ENCODE measurements at regions not wholly inside any gene's neighbourhood (a gene's known extent, or its start where the extent isn't known, plus 50 kb on each side); places are given as distances from the start of the nearest gene placed in this dataset.

DNA sequence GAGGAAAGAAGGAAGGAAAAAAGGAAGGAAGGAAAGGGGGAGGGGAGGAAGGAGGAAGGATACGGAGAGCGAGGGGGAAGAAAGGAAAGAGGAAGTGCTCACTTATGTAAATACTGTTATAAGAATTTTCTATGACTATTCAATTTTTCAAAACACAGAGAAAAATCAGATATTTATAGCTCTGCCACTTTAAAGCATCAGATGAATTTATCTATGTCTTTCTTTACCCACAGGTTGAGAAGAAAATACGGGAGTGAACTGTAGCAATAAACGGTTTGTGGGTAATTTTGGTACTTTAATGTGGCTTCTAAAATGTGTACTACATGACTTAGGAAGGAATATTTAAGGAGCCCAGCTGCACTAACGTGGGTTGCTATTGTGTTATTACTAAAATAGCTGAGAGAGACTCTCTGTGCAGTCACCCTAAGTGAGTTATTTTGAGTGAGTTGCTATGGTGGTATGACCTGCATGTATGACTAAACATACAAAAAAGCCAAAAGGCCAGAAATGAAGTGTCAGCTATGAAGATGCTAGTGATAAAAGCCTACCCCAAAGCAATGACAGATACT lies 225.5 kb downstream of the SOD2 start:
- WGBS, 2 donors = 35 to 42% methylated on average over 5 of the region's 5 CpGs
- Histone ChIP-seq H3K4me3 (no peak overlapping the region), H3K27me3 (no peaks in the 10 kb centered on the region), H3K9me3 (no peaks in the 10 kb centered on the region), H3K4me1 (no peaks in the 10 kb centered on the region), H3K36me3 (no peaks in the 10 kb centered on the region), H3K27ac (no peak overlapping the region)
- intact Hi-C loops (cut with DNase I) = no loop called here
- TF ChIP-seq, protein P1, sequence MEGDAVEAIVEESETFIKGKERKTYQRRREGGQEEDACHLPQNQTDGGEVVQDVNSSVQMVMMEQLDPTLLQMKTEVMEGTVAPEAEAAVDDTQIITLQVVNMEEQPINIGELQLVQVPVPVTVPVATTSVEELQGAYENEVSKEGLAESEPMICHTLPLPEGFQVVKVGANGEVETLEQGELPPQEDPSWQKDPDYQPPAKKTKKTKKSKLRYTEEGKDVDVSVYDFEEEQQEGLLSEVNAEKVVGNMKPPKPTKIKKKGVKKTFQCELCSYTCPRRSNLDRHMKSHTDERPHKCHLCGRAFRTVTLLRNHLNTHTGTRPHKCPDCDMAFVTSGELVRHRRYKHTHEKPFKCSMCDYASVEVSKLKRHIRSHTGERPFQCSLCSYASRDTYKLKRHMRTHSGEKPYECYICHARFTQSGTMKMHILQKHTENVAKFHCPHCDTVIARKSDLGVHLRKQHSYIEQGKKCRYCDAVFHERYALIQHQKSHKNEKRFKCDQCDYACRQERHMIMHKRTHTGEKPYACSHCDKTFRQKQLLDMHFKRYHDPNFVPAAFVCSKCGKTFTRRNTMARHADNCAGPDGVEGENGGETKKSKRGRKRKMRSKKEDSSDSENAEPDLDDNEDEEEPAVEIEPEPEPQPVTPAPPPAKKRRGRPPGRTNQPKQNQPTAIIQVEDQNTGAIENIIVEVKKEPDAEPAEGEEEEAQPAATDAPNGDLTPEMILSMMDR (IDR thresholded peaks at IDR 0.05) = no peak
- TF ChIP-seq POLR2A (IDR thresholded peaks at IDR 0.05) = no peak
- no peak for DNase-seq

DNA sequence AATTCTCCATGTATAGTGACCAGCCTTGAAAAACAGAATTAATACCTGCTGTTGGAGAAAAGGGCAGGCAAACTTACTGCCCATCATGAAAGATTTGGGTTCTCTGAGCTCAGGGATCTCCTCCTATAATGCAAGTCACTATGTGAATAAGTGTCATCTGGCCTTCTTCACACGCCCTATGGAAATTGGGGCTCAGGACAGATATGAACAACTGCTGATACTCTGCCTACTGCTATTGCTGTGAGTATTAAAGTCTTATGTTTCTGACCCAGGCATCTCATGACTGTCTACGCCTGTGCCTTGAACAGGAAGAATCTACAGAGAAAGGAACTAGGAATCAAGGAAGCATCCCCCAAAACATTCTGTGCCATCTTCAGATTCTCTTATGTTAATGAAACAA lies 226.1 kb downstream of the SOD2 start:
- Histone ChIP-seq H3K36me3 (no peaks in the 10 kb centered on the region), H3K27ac (no peak overlapping the region), H3K4me3 (no peak overlapping the region), H3K9me3 (no peaks in the 10 kb centered on the region), H3K4me1 (no peaks in the 10 kb centered on the region), H3K27me3 (no peaks in the 10 kb centered on the region)
- intact Hi-C loops (cut with DNase I) = no loop called here
- no peak for TF ChIP-seq POLR2A (IDR thresholded peaks at IDR 0.05)
- DNase-seq = no peak
- WGBS, 2 donors = 63 to 79% methylated on average over 2 of the region's 2 CpGs

DNA sequence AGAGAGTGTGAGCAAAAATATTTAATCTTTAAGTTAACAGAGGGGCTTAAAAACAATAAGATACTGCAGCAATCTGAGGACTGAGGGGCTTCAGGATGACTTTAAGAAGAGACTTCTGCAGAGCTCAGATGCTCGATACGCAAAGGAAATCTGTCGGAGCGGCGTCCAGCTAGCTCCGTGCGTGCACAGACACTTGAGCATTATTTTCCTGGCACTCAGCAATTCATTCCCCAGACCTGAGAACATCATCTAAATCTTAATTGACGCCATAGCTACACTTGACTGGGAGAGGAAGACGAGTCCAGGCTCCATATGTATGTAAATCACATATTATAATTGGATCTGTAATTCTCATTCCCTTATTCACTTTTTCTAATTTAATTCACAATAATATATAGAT lies 228.2 kb downstream of the SOD2 start:
- H3K36me3 ChIP-seq = no peaks in the 10 kb centered on the region
- intact Hi-C loops (cut with DNase I) = no loop called here
- no peaks in the 10 kb centered on the region for H3K4me1 ChIP-seq
- no peaks in the 10 kb centered on the region for H3K9me3 ChIP-seq
- 80% methylated on average over 9 of the region's 9 CpGs for WGBS, 2 donors
- no peak overlapping the region for H3K27ac ChIP-seq
- no peak overlapping the region for H3K4me3 ChIP-seq
- DNase-seq = no peak
- H3K27me3 ChIP-seq = no peaks in the 10 kb centered on the region
- TF ChIP-seq, protein P1 (IDR thresholded peaks at IDR 0.05) = no peak
- TF ChIP-seq POLR2A (IDR thresholded peaks at IDR 0.05) = no peak

DNA sequence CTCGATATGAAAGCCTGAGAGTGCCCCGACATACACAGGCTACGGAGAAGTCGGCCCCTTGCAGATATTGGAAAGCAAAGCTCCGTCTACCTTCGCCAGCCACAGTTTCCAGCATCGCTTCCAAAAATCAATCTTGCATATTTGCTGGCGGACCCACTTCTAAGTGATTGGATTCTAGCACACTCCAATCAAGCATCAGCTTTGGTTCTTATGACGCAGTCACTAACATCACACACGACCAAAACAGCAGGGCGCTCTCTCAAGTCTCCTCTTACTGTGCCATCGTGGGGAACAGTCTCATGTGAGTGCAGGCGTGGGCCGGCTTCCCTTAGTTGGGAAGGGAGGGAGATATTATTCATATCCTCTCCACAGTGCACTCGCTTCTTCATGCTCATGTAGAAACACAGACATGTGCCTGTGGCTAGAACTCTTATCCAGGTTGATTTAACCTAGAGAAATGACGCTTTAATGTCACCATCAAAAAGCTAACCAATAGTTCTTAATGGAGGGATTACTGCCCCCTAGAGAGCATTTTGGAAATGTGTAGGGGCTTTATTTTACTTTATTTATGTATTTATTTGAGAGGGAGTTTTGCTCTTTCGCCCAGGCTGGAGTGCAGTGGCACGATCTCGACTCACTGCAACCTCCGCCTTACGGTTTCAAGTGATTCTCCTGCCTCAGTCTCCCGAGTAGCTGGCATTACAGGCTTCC lies 229.8 kb downstream of the SOD2 start:
- TF ChIP-seq, protein P1 (IDR thresholded peaks at IDR 0.05) = peak in 1 of 6 experiments; percentile 24
- no peak for TF ChIP-seq POLR2A (IDR thresholded peaks at IDR 0.05)
- DNase-seq = no peak
- H3K4me3 ChIP-seq = no peak overlapping the region
- H3K4me1 ChIP-seq = no peaks in the 10 kb centered on the region
- WGBS, 2 donors = 78 to 82% methylated on average over 20 to 21 of the region's 22 CpGs
- no peaks in the 10 kb centered on the region for H3K27me3 ChIP-seq
- H3K27ac ChIP-seq = no peak overlapping the region
- H3K9me3 ChIP-seq = no peaks in the 10 kb centered on the region
- H3K36me3 ChIP-seq = no peaks in the 10 kb centered on the region
- intact Hi-C loops (cut with DNase I) = no loop called here

DNA sequence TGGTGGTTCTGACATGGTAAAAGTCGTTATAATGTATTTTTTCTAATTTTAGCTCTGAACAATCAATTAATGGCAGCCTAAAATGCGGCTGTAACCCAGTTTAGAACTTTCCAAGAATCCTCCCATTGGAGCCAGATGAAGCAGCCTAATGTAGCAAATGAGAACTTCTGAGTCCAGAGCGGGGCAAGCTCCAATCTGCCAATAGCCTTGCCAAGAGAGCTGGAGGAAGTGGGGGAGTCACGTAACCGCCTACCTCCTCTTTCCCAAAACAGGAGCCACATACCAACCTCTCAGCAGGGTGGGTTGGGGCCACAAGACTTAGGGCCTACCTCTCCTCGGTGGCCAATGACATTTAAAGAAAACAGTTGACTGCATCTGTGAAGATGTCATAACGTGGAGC lies 230.6 kb downstream of the SOD2 start:
- H3K27me3 ChIP-seq = no peaks in the 10 kb centered on the region
- intact Hi-C loops (cut with DNase I) = no loop called here
- no peaks in the 10 kb centered on the region for H3K4me1 ChIP-seq
- no peak overlapping the region for H3K27ac ChIP-seq
- no peaks in the 10 kb centered on the region for H3K36me3 ChIP-seq
- H3K9me3 ChIP-seq = no peaks in the 10 kb centered on the region
- no peak for DNase-seq
- H3K4me3 ChIP-seq = no peak overlapping the region
- no peak for TF ChIP-seq POLR2A (IDR thresholded peaks at IDR 0.05)
- TF ChIP-seq, protein P1 (IDR thresholded peaks at IDR 0.05) = no peak
- 69 to 74% methylated on average over 4 to 7 of the region's 7 CpGs for WGBS, 2 donors
